OCI-LY1 (cell line): ENCODE measurements at regions not wholly inside any gene's neighbourhood (a gene's known extent, or its start where the extent isn't known, plus 50 kb on each side); places are given as distances from the start of the nearest gene placed in this dataset.

ENCODE experiments used
- CTCF ChIP-seq: fragments of 200-600 bp; sonication (generic), shearing (Covaris generic); IDR thresholded peaks from 2 replicates; pipeline ENCODE4 v1.5.1; 2017; ENCODE audit warnings: mild to moderate bottlenecking, antibody characterized with exemption, low read length, moderate library complexity, mixed read lengths
- EZH2 ChIP-seq: fragments of 200-600 bp; sonication (generic), shearing (Covaris generic); IDR thresholded peaks from 2 replicates; pipeline ENCODE4 v1.8.0; 2017; ENCODE audit warnings: borderline replicate concordance, mixed run types, mild to moderate bottlenecking, antibody characterized with exemption, low read length, moderate library complexity, mixed read lengths

- TF ChIP-seq CTCF (no peak), EZH2 (no peak)
Observed at GRCh38 chr14:34330846-34331245, 131.2 kb downstream of the SPTSSA start.
